ENCODE measurements at regions not wholly inside any gene's neighbourhood (a gene's known extent, or its start where the extent isn't known, plus 50 kb on each side); places are given as distances from the start of the nearest gene placed in this dataset.

GRCh38 chr2:156896294-156896693 is 361.2 kb upstream of the GALNT5 start:
- TF ChIP-seq POLR2A (IDR thresholded peaks at IDR 0.05; ENCODE audit: low read length) (no peak), GATA1 (IDR thresholded peaks at IDR 0.05; ENCODE audit: low read depth, low read length) (no peak)

Measured in erythroblast (primary cell).